Activated CD4-positive, alpha-beta T cell treated with anti-CD3 and anti-CD28 coated beads for 4 hours (primary cell): ENCODE measurements at regions not wholly inside any gene's neighbourhood (a gene's known extent, or its start where the extent isn't known, plus 50 kb on each side); places are given as distances from the start of the nearest gene placed in this dataset.
A peak's percentile ranks its signal among the peaks of the same experiment; 100 is the strongest.
"Not testable (repeated sequence)": the region's sequence is repeated elsewhere in the genome, so short reads cannot be mapped to it uniquely, and the experiment has no call there.

ENCODE experiments used
- DNase-seq, 2 donors: peaks; one replicate each; pipeline ENCODE4 v3.0.0-alpha.2; 2020

DNA sequence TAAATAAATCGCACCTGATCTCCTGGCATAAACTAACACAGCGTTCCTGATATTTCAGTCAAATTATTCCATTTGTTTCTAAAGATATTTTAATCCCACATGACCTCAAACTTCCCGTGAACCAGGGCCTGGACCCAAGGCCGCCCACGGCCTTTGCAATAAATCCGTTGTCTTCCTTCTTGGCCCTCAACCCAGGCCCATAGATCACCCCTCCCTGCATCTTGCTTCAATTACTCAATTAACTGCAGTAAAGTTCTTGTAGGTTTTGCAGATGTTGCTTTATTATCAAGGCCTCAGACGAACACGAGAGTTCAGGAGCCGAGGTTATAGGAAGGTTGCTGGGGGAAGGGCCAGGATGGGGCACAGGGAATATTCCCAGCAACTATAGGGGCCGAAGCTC, 249.4 kb downstream of the RAB11FIP2 start:
- no peak for DNase-seq

DNA sequence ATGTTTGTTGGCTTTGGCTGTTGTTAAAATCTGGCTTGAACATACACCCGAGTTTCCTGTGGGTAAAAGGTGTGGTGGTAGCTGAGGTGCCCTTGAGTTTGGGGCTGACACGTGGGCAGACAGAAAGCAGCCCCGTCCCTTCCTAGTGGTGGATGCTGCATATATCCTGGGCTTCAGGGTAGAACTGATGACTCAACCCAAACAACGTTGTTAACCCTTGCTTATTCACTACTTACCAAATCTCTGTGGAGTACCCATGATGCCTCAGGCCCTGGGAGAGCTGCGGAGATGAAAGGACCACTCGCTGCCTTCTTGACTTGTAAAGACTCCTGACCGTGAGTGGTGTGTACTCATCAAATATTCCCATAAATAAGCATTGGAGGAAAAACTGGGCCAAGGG, 245.1 kb downstream of the RAB11FIP2 start:
- DNase-seq = no peak

DNA sequence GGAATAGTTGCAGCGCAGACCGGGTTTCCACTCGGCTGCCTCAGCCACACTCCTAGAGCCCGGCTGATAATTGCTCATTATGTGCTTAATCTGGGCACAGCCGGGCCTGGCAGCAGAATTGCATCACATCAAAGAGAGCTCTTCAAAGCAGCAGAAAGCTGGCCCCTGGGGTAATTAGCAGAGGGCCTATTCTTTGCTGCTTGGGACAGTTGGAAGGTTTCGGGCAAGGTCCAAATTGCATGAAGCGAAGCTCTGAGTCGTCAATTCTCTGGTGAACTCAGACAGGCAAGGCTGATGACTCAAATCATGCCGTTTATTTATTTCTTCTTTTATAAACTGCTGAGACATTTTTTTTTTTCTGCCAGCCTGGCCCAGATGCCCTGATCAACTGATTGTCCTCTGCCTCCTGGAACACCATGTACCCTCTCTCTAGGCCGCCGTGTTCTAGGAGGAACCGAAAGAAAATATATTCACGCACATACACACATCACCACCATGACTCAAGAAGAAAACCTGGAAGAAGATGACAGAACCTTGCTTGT, 242.2 kb downstream of the RAB11FIP2 start:
- no peak for DNase-seq

DNA sequence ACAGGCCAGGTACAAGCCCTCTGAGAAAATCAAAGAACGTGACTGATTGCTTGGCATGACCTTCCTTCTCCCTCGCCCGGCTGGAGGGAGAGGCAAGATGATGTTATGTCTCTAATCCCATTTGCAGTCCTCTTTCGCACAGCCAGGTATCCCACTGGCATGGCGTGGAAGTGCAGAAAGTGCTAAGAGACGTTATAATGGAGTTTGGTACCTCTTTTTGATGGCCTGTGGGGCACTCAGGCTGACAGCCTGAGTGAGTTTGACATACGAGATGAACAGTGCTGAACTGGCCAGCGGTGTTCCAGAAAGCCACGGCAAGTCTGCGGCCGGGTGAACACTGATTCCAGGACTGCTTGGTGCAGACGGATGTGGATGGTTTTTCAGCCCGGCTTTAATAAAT, 241.6 kb downstream of the RAB11FIP2 start:
- DNase-seq = no peak

DNA sequence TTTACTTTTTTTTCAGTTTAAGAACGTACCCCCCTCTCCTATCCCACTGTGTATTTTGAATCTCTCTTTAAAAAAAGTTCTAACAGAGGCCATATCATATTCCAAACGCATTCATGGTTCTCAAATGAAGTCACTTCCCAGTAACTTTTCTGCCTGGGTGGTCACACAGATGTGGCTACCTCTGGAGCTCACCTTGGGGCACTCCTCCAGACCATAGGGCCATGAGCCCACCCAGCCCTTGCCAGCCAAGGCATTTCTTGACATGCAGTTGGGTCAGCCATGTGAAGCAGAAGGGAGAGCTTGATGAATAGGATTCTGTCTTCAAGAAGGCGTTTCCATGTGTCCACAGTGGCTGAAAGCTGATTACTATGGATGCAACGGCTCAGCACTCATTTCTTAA, 239.3 kb downstream of the RAB11FIP2 start:
- DNase-seq = no peak

DNA sequence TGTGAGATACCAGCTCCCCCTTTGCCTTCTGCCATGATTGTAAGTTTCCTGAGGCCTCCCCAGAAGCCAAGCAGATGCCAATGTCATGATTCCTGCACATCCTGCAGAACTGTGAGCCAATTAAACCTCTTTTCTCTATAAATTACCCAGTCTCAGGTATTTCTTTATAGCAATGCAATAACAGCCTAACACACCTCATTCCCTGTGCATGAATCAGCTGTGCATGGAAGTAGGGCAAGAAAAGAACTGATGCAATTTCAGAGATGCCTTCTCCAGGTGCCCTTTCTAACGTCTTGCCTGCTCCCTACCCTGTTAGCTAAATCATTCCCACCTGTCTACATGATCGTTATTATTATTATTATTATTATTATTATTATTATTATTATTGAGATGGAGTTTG, 230.9 kb downstream of the RAB11FIP2 start:
- not testable (repeated sequence) for DNase-seq

DNA sequence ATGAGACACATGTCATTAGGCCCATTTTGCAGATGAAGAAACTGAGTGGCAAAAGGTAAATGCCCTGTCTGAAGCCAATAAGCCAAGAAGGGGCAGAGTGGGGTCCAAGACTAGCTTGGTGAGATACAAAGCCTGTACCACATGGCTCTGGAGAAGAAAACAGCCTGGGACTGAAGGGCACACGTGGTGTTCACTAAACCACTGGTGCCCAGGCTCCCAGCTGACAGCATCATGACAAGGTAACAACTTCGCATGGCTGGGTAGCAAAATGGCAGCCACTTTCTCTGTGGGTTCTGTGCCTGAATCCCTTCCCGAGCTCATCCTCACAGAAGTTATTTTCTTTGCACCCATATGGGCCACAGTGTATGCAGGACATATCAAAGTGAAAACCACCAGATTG, 229.6 kb downstream of the RAB11FIP2 start:
- no peak for DNase-seq

DNA sequence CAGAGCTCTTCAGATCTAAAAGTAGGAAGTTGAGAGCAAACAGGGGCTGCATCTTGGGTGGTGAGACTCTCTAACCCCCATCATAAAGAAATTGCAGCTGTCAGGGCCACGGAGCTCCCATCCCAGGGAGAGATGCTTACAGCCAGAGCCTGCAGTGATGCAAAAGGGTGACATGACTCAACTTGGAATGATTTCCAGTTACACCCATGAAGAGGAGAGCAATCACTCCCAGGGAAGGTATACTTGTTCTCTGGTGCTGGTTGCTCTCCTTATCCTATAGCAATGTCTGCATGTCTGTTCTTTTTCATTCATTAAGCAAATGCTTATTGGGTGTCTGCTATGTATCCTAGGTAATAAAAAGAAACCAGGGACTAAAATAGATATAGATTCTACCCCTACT, 228.0 kb downstream of the RAB11FIP2 start:
- no peak for DNase-seq

DNA sequence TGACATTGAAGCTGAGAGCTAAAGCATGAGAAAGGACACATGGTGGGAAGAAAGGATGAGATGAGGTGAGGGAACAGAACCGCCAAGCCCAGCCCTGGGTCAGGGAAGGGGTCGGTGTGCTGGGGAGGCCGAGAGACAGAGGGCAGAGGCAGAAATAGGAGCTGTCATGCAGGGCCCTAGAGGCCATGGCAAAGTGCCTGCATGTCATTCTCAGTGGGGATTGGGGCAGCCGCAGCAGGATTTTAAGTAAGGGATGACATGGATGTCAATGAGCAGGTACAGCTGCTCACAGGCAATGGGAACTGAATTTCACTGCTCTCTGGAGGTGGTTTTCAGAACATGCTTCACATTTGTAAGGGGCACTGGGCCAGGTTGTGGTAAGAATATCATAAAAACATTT, 227.4 kb downstream of the RAB11FIP2 start:
- no peak for DNase-seq

DNA sequence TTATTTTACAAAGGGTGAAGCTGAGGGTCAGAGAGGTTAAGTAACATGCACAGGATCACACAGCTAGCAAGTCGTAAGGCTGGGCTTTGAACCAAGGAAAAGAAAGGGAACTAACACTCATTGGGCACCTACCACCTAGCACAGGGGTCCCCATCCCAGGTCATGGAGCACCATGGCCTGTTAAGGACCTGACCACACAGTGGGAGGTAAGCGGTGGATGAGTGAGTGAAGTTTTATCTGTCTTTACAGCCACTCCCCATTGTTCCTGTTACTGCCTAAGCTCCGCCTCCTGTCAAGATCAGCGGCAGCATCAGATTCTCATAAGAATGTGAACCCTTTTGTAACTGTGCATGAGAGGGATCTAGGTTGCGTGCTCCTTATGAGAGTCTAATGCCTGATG, 222.8 kb downstream of the RAB11FIP2 start:
- DNase-seq = no peak

DNA sequence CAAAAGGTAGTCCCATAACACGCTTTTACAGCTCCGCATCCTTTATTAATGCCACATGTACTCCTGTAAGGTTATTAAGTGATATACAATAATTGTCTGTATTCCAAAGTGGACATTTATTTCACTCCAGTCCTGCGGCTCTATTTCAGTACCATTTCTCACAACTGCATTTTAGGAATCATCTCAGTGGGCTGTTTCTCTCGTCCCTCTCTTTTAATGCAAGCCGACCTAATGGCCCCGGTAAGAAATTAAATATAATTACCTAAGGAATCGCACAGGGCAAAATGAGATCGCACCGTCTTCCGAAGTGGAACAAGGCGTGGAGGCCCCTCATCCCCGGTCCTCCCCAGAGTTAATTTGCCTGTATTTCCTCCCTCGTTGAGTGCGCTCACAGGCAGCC, 216.5 kb downstream of the RAB11FIP2 start:
- no peak for DNase-seq

DNA sequence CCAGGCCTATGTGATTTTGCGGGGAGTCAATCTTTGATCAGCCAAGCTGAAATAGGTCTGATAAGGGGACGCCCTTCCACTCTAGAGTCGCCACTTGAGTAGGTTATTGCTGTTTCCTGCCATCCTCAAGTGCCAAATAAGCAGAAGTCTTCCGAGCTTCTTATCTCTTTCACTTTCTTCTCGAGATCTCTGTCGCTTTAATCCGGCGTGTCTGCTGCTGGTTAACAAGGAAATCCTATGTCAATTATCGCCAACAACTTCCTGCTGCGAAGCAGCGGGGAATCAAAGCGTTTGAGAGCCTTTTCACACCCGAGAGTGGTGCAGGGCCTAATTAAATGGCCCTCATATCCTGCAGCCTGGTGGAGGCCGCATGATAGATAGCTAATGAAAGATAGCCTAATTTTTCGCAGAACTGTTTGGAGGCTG, 215.9 kb downstream of the RAB11FIP2 start:
- DNase-seq = peak; percentile 3 to 5

DNA sequence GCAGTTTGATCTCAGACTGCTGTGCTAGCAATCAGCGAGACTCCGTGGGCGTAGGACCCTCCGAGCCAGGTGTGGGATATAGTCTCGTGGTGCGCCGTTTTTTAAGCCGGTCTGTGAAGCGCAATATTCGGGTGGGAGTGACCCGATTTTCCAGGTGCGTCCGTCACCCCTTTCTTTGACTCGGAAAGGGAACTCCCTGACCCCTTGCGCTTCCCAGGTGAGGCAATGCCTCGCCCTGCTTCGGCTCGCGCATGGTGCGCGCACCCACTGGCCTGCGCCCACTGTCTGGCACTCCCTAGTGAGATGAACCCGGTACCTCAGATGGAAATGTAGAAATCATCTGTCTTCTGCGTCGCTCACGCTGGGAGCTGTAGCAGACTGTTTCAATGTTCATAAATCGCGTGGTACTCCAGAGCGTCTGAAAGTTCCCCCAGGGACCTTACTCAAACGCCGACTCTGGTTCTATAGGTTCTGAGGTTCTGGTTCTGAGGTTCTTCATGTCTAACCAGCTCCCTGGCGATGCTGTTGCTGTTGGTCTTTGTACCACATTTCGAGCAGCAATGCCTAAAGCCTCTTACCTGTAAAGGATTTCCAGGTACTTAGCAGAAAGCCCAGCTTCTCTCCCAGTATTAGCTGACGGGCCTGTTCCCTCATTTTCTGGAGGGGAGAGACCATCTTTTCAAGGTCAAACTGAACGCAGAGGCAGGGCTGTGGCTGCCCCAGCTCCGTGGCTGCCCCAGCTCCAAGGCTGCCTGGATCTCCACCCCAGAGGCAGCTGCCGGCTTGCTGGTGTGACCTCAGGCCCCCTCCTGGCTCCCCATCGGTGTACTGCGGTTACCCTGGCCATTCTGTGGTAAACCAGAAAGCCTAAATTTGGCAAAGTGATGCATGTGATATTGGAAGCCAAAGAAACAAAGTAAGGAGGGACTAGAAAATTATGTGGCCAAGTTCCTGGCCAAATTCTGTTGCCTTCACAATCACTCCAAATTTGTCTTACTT, 207.9 kb downstream of the RAB11FIP2 start:
- not testable (repeated sequence) for DNase-seq

DNA sequence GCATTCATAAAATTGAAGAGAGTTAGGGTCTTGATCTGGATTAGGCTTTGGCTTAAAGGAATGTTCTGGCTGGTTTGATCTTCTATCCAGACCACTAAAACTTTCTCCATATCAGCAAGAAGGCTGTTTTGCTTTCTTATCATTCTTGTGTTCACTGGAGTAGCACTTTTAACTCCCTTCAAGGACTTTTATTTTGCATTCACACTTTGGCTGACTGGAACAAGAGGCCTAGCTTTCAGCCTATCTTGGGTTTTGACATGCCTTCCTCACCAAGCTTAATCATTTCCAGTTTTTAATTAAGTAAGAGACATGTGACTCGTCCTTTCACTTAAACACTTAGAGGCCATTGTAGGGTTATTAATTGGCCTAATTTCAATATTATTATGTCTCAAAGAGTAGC, 190.3 kb downstream of the RAB11FIP2 start:
- DNase-seq = not testable (repeated sequence)

DNA sequence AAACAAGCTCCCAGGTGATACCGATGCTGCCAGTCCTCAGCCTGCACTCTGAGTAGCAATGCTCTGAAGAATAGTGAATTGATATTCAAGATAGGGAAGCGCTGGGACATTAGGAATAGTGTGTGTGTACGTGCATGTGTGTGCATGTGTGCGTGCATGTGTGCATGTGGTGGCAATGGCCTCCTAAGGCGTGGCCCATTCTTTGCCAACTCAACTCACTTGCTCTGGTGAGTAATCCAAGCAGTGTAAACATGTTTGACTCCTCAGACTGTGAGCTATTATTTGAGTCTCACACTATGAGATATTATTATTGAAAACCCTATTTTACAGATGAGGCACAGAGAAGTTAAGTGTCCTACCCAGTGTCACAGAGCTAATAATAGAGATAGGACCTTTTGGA, 186.6 kb downstream of the RAB11FIP2 start:
- DNase-seq = no peak

DNA sequence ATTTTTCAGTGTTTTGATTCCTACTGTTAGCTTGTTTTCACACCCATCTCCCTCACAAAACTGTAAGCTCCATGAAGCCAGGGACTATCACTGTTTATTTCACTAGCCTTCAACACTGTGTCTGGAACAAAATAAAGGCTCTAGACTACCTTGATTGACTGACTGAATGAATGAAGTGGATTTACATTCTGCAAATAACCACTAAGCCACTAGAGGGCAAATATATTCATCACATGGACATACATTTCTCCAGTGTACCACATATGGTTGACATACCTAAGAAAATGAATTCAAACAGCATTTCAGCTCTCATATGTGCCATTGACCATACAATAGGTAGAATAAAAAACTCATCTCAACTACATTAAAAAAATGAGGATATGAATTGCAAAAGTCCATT, 185.9 kb downstream of the RAB11FIP2 start:
- DNase-seq = no peak

DNA sequence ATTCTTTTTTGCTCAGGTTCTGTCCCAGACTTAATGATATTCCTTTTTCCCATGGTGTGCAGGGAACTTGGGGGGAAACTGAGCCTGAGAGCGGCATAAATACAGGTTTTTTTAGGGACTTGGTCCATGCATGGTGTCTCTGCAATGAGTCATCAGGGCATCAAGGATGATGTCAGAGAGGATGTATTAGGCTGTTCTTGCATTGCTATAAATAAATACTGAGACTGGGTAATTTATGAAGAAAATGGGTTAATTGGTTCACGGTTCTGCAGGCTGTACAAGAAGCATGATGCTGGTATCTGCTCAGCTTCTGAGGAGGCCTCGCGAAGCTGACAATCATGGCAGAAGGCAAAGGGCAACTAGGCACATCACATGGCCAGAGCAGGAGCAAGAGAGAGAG, 185.4 kb downstream of the RAB11FIP2 start:
- no peak for DNase-seq

DNA sequence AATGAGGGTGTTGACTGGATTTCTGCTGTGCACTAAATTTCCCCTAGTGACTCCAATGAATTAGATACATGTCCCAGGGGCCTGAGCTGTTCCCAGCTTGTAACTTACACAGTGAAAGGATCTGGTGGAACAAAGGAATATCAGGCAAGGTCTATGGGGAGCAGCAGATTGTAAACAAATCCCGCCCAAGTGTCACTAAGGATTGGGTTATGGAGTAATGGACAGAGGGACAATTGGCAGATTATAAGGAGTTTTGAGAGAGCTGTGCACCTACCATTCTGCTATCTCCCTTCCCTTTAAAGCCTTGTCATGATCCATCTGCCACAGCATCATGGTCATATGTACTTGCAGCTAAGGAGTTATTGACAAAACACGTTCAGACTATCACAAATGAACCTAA, 183.0 kb downstream of the RAB11FIP2 start:
- no peak for DNase-seq

DNA sequence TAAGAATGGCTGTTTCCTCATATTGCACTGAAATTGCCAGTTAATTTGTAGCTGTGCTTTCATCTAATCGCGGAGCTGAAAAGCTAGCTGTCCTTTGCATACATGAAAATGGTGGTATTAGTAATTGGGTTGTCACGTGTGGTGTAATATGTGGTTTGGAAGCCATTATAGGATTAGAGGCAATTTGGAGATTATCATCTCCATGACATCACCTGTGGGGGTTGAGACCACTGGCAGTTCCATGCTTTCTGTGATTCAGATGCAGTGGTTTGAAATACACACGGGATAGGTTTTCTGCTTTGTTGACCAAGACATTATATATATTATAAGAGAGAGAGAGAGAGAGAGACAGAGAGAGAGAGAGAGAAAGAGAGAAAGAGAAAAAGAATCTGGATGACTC, 180.8 kb downstream of the RAB11FIP2 start:
- DNase-seq = no peak

DNA sequence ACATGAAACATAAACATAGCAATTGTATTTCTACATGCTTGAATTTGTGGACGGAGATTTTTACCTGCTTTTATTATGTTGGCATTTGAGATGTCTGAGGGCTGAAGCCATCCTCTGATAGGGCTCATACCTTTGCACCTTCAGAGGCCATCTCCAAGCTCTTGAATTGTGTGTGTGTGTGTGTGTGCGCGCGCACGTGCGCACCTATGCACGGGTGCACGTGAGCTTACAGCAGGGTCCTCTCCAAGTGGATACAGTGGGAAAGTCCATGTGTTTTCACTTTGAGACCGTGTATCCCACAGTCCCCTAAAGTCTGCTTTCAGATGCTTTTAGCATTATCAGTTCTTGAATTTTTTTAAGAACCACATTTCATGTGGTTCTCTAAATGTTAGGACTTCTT, 178.6 kb downstream of the RAB11FIP2 start:
- DNase-seq = no peak

DNA sequence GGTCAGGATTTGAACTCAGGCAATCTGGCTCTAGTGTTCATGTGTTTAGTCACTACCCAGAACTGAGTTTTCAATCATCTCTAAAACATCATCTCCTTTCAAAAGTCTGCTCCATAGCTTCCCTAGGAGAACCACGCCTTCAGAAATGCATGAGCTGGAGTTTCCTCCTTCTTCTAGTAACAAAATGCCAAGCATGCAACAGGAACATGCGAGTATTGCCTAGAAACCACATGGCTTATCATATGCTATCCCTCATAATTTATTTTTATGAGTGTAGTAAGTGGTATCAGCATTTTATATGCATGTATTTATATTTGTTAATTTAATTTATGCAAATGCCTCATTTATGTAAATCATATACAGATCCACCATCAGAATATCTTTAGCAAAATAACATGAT, 170.9 kb downstream of the RAB11FIP2 start:
- no peak for DNase-seq

DNA sequence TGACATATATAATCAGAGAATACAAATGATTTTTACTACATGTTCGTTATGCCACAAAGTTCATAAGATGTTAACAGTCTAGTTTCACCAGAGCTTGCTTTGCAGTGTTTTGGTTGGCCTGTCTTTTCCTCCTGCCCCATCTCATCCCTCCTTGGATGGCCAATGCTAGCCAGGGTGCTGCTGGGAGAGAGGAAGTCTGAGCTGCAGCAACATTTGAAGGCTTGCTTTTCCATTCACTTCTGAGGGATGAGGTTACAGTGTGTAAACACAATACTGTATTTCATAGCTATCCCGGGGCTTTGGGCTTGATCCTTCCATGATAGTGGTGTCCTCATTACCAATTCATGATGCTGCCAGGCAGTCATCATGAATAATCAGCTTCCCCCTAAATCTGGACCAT, 170.5 kb downstream of the RAB11FIP2 start:
- no peak for DNase-seq

DNA sequence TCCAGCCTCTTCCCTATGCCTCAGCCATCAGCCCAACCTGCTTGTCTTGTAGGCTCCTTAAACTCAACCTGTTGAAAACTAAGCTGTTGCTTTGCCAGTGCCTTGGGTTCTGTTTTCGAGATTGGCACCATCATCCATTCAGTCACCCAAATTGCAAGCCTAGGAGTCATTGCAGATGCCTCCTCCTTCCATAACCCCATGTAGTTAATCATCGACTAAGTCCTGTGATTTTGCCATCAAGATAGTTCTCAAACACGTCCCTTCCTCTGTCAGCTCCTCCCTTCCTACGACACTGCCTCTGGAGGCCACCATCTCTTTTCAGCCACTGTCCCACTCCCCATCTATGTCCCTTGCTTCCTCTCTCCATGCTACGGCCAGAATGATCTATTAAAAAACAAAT, 168.1 kb downstream of the RAB11FIP2 start:
- DNase-seq = no peak

DNA sequence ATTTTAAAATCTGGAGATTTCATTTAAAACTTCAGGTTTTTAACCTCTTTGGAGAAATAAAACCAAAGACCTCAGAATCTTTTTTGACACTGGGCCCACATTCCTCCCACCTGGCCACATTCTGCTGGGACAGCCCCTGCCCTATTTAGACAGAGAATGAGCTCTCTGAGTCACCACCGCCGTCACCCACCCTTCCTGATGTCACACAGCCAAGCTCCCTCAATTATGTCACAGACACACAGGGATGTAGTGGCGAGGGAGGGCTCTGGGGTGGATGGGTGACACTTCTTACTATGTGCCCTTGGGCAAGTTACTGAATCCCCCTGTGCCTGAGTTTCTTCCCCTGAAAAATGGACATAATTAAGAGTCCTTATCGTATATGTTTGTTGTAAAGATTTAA, 162.6 kb downstream of the RAB11FIP2 start:
- DNase-seq = no peak

DNA sequence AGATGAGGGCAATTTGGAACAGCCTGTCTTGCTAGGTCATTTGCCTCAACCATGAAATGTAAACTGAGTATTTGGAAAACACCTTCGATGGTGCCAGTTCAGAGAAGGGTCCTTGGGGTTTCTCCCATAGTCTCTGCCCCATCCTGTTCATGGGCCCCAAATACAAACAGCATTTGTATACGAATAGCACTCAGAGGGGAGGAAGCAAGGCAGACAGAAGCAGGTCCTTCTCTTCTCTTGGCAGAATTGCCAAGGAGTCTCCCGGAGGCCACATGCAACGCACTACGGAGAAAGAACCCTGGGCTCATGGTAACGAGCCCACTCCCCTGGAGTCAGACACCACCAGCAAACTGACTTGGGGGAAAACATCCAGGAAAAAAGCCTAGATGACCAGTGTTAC, 162.1 kb downstream of the RAB11FIP2 start:
- no peak for DNase-seq
